NT2/D1 (cell line): ENCODE measurements at regions not wholly inside any gene's neighbourhood (a gene's known extent, or its start where the extent isn't known, plus 50 kb on each side); places are given as distances from the start of the nearest gene placed in this dataset.

Experiments
- DNase-seq: peaks from one replicate; pipeline ENCODE4 v3.0.0-alpha.2; 2011; ENCODE audit warnings: low read depth, low spot score
- H3K27me3 ChIP-seq: 2 replicates; pipeline ENCODE4 v1.6.0; 2011; ENCODE audit warnings: mild to moderate bottlenecking; ENCODE audit not compliant: insufficient read length, insufficient read depth
- H3K36me3 ChIP-seq: 2 replicates; pipeline ENCODE4 v1.6.1; 2011; ENCODE audit warnings: mild to moderate bottlenecking, low read length, mixed read lengths; ENCODE audit not compliant: insufficient read depth, insufficient read length
- H3K4me1 ChIP-seq: 2 replicates; pipeline ENCODE4 v1.5.1; 2011; ENCODE audit not compliant: insufficient read depth, insufficient read length
- H3K4me3 ChIP-seq: 2 replicates; pipeline ENCODE4 v1.5.1; 2011; ENCODE audit warnings: low read depth; ENCODE audit not compliant: insufficient read length
- H3K9ac ChIP-seq: 2 replicates; pipeline ENCODE4 v1.6.0; 2011; ENCODE audit warnings: low read depth; ENCODE audit not compliant: insufficient read length
- H3K9me3 ChIP-seq: 2 replicates; pipeline ENCODE4 v1.5.1; 2011; ENCODE audit warnings: mild to moderate bottlenecking, low read length; ENCODE audit not compliant: insufficient read depth
- SUZ12 ChIP-seq: IDR thresholded peaks from 2 replicates; pipeline ENCODE4 v1.6.1; 2011; ENCODE audit not compliant: insufficient read length, insufficient read depth; ENCODE audit errors: extremely low read depth
- YY1 ChIP-seq: IDR thresholded peaks from 2 replicates; pipeline ENCODE4 v1.6.1; 2011; ENCODE audit not compliant: insufficient read length, insufficient read depth
- ZNF274 ChIP-seq: IDR thresholded peaks from 2 replicates; pipeline ENCODE4 v1.6.1; 2011; ENCODE audit warnings: mild to moderate bottlenecking, low read depth, low read length

GRCh38 chr2:33791625-33792024 is 192.5 kb upstream of the FAM98A start:
- TF ChIP-seq YY1 (no peak), ZNF274 (no peak), SUZ12 (no peak)
- Histone ChIP-seq H3K36me3 (no peaks in the 10 kb centered on the region), H3K4me1 (no peaks in the 10 kb centered on the region), H3K9ac (no peak overlapping the region), H3K27me3 (no peaks in the 10 kb centered on the region), H3K9me3 (no peaks in the 10 kb centered on the region), H3K4me3 (no peak overlapping the region)
- no peak for DNase-seq

DNA sequence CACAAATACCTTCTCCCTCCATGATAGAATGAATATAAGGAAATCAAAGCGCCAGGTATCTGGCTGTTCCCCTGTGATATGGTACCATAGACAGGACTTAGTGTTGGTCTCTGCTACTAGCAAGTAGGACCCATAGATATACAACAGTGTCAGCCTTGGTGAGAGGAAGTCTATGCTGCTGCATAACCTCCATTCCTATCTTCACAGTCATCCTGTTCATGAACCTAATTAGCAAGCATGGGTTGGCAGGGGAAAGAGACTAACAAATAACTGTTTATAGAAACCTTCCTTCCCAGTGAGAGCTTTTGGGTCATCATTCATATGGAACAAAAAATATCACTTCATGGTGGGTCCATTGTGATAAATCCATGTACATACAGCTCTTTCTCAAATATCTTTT is 188.9 kb upstream of the FAM98A start:
- H3K27me3 ChIP-seq, result no peaks in the 10 kb centered on the region
- H3K4me1 ChIP-seq, result no peaks in the 10 kb centered on the region
- no peaks in the 10 kb centered on the region for H3K36me3 ChIP-seq
- no peaks in the 10 kb centered on the region for H3K9me3 ChIP-seq
- no peak overlapping the region for H3K4me3 ChIP-seq
- no peak overlapping the region for H3K9ac ChIP-seq
- no peak for TF ChIP-seq YY1
- no peak for TF ChIP-seq SUZ12
- no peak for TF ChIP-seq ZNF274
- no peak for DNase-seq

DNA sequence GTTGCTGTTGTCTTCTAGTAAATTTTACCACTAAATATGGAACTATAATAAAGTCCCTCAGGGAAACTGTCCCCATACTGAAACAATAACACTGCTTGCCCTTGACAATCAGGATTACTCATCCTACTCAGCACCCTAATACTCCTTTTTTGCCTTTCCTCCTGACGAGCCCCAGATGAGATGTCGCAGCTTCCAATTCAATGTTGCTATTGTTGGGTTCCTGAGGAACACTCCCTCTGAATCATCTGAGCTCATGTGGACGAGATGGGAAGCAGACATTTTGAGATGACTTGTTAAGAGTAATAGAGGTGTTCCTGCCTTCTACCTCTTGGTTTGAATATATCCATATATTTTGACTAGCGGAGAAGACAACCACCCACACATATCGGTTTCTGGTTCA is 187.8 kb upstream of the FAM98A start:
- Histone ChIP-seq H3K4me1 (no peaks in the 10 kb centered on the region), H3K27me3 (no peaks in the 10 kb centered on the region), H3K9ac (no peak overlapping the region), H3K36me3 (no peaks in the 10 kb centered on the region), H3K9me3 (no peaks in the 10 kb centered on the region), H3K4me3 (no peak overlapping the region)
- TF ChIP-seq SUZ12 (no peak), YY1 (no peak), ZNF274 (no peak)
- no peak for DNase-seq

DNA sequence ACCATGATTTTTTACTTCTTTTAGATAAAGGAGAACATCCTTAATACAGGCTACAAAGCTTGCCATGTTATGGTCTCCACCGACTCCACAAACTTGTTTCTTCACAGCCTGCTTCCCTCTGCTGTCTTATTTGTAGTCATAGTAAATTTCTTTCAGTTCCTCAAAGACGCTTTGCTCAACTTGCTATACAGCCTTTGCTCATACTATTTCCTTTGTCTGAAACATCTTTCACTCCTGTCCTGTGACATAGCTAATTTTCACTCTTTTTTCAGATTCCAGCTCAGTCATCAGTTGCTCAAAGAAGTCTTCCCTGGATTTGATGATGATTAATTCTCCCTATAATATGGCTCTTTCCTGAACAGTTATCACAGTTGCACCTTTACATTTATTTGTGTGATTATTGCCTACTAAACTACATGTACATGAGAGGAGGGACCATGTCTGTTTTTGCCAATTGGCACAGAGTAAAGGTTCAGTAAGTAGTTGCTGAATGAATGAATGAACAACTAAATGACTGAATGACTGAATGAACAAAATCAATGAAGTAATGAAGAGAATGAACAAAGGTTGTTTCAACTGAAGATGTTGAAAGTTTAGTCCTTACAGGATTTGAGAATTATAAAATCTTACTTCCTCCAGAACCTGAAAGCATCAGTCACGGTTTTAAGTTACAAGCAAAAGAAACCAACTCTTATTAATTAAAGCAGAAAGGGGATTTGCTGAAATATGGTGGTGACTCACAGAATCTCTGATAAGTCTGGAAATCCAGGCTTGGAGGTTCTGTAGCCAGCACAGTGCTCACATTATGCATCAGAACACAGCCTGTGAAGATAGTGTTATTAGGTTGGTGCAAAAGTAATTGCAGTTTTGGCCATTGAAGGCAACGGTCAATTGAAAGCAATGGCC is 186.4 kb upstream of the FAM98A start:
- no peak for TF ChIP-seq ZNF274
- no peak for TF ChIP-seq YY1
- no peak for TF ChIP-seq SUZ12
- Histone ChIP-seq H3K9ac (no peak overlapping the region), H3K36me3 (no peaks in the 10 kb centered on the region), H3K4me3 (no peak overlapping the region), H3K9me3 (no peaks in the 10 kb centered on the region), H3K4me1 (no peaks in the 10 kb centered on the region), H3K27me3 (no peaks in the 10 kb centered on the region)
- DNase-seq, result no peak

DNA sequence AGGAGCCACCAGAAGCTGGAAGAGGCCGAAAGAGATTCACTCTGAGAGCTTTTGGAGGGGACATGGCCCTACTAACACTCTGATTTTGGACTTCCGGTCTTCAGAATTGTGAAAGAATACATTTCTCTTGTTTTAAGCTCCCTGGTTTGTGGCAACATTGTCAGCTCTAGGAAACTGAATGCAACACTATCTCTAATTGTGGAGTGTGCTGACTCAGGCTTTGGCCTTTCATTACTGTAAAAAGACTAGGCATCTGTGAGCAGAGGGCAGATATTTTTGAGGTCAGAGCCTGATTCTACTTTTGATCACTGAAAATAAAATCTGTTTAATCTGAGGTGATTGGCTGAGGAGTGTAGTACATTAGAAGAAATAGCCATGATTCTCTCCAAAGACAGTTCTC is 185.4 kb upstream of the FAM98A start:
- no peaks in the 10 kb centered on the region for H3K36me3 ChIP-seq
- H3K9ac ChIP-seq, result no peak overlapping the region
- no peaks in the 10 kb centered on the region for H3K4me1 ChIP-seq
- no peaks in the 10 kb centered on the region for H3K27me3 ChIP-seq
- H3K4me3 ChIP-seq, result no peak overlapping the region
- no peak for DNase-seq
- no peaks in the 10 kb centered on the region; the same call in 1 of the 2 replicates for H3K9me3 ChIP-seq
- TF ChIP-seq YY1, result no peak
- no peak for TF ChIP-seq SUZ12
- no peak for TF ChIP-seq ZNF274

DNA sequence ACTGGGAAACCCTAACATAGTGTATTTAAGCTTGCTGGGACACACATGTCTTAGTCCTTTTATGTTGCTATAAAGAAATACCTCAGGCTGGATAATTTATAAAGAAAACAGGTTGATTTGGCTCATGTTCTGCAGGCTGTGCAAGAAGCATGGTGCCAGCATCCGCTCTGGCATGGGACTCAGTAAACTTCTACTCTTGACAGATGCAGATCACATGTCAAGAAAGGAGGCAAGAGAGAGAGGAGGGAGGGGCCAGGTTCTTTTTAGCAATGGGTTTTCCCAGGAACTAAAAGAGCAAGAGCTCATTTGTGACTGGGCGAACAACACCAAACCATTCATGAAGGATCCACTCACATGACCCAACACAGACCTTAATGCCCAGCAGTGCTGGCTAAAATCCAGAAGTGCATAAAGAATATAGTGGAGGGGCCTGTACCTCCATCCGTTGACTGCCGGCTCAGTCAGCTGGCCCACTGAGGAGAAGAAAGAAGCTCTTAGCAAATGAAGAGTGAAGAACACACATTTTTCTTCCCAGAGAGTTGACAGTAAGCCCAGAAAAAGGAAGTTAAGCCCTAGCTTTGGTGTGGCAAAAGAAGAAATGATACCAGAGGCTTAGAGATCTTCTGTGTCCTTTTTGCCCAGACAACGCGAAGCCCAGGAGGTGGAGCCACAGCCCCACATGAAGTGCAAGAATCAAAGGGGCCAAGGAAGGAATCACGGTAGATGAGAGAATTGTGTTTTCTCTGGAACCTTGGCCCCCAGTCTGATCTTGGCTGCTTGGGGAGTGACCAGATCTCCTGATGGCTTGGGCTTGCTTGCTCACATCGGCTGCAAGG is 183.5 kb upstream of the FAM98A start:
- DNase-seq, result no peak

DNA sequence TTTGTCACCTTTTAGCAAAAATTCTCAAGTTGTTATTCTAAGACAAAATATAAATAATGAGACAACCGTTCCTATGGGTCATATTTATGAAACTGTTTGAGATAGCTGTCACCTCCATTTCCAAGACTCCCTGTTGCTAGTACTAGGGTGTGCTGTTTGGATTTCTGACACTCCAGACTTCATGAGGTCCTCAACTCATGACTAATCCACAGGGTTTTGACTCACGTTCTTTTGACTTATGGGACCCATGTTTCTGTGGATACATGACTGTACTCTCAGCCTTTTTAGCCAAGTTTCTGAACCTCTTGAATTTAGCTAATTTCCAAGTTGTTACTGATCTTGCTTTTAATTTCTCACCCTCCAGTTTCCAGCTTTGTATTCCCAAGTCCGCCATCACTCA is 178.7 kb upstream of the FAM98A start:
- H3K9ac ChIP-seq, result no peak overlapping the region
- no peak overlapping the region for H3K4me3 ChIP-seq
- H3K36me3 ChIP-seq, result no peaks in the 10 kb centered on the region
- DNase-seq, result no peak
- H3K27me3 ChIP-seq, result no peaks in the 10 kb centered on the region
- TF ChIP-seq YY1 (no peak), ZNF274 (no peak), SUZ12 (no peak)
- H3K4me1 ChIP-seq, result no peaks in the 10 kb centered on the region
- H3K9me3 ChIP-seq, result peaks cover 18% of the 10 kb centered on the region

More for the DNA sequence above, 183.5 kb upstream of the FAM98A start:
- H3K36me3 ChIP-seq, result no peaks in the 10 kb centered on the region
- no peaks in the 10 kb centered on the region for H3K4me1 ChIP-seq
- H3K27me3 ChIP-seq, result no peaks in the 10 kb centered on the region
- no peaks in the 10 kb centered on the region; the same call in 1 of the 2 replicates for H3K9me3 ChIP-seq
- H3K9ac ChIP-seq, result no peak overlapping the region
- no peak for TF ChIP-seq SUZ12
- no peak for TF ChIP-seq ZNF274
- no peak for TF ChIP-seq YY1
- H3K4me3 ChIP-seq, result no peak overlapping the region
